ENCODE measurements at regions not wholly inside any gene's neighbourhood (a gene's known extent, or its start where the extent isn't known, plus 50 kb on each side); places are given as distances from the start of the nearest gene placed in this dataset.

DNA sequence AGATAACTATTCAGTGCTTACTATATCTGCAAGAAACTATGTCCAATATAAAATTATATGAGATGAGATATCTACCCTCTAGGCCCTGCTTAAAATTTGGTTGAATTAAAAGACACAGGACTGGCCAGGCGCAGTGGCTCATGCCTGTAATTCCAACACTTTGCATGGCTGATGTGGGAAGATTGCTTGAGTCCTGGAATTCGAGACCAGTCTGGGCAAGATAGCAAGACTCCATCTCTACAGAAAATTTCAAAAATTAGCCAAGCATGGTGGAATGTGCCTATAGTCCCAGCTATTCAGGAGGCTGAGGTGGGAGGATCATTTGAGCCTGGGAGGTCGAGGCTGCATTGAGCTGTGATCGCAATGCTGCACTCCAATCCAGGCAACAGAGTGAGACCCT is 303.7 kb upstream of the UBE2E2 start:
- Histone ChIP-seq H3K4me1 (ENCODE audit: control insufficient read depth in 1 of 2, insufficient read depth in 2 of 2, low read length in 2 of 2) (no peaks in the 10 kb centered on the region), H3K27ac (ENCODE audit: low read depth, low read length) (no peak overlapping the region), H3K36me3 (ENCODE audit: control insufficient read depth in 1 of 2, insufficient read depth in 2 of 2, low read length in 2 of 2) (no peaks in the 10 kb centered on the region), H3K9ac (ENCODE audit: low read depth in 1 of 2, low read length in 2 of 2) (no peak overlapping the region), H3K27me3 (ENCODE audit: control insufficient read depth in 1 of 2, insufficient read depth in 2 of 2, low read length in 2 of 2) (no peaks in the 10 kb centered on the region), H3K9me3 (ENCODE audit: control insufficient read depth in 1 of 2, low read length in 2 of 2) (no peaks in the 10 kb centered on the region), H3K4me3 (ENCODE audit: low read depth in 1 of 2, low read length in 2 of 2) (no peak overlapping the region)

- no peaks in the 10 kb centered on the region for H3K4me1 ChIP-seq (ENCODE audit: control insufficient read depth in 1 of 2, insufficient read depth in 2 of 2, low read length in 2 of 2)
- H3K36me3 ChIP-seq (ENCODE audit: control insufficient read depth in 1 of 2, insufficient read depth in 2 of 2, low read length in 2 of 2): no peaks in the 10 kb centered on the region
- H3K4me3 ChIP-seq (ENCODE audit: low read depth in 1 of 2, low read length in 2 of 2): no peak overlapping the region
These were observed 302.8 kb upstream of the UBE2E2 start for GRCh38 chr3:22900296-22900695.

DNA sequence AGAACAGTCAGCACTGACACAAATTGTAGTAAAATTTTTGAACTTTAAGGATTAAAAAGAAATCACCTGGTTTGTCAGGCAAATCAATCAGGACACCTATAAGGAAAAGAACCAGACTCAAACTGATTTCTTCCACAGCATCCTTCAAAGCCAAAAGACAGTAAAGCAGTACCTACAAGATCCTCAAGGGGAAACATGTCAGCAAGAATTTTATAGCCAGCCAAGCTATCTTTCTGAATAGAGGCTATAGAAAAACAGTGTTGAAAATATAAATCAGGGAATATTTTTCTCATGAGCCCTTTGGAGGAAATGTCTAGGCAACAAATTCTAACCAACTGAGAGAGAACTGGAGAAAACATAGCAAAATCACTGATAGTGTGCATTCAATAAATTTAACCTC is 301.4 kb upstream of the UBE2E2 start:
- no peaks in the 10 kb centered on the region for H3K36me3 ChIP-seq (ENCODE audit: control insufficient read depth in 1 of 2, insufficient read depth in 2 of 2, low read length in 2 of 2)
- H3K27ac ChIP-seq (ENCODE audit: low read depth, low read length): no peak overlapping the region
- H3K9me3 ChIP-seq (ENCODE audit: control insufficient read depth in 1 of 2, low read length in 2 of 2): no peaks in the 10 kb centered on the region
- no peak overlapping the region for H3K4me3 ChIP-seq (ENCODE audit: low read depth in 1 of 2, low read length in 2 of 2)
- H3K9ac ChIP-seq (ENCODE audit: low read depth in 1 of 2, low read length in 2 of 2): no peak overlapping the region
- no peaks in the 10 kb centered on the region for H3K27me3 ChIP-seq (ENCODE audit: control insufficient read depth in 1 of 2, insufficient read depth in 2 of 2, low read length in 2 of 2)
- H3K4me1 ChIP-seq (ENCODE audit: control insufficient read depth in 1 of 2, insufficient read depth in 2 of 2, low read length in 2 of 2): no peaks in the 10 kb centered on the region

More at GRCh38 chr3:22900296-22900695, 302.8 kb upstream of the UBE2E2 start:
- H3K9ac ChIP-seq (ENCODE audit: low read depth in 1 of 2, low read length in 2 of 2): no peak overlapping the region
- no peak overlapping the region for H3K27ac ChIP-seq (ENCODE audit: low read depth, low read length)
- H3K27me3 ChIP-seq (ENCODE audit: control insufficient read depth in 1 of 2, insufficient read depth in 2 of 2, low read length in 2 of 2): no peaks in the 10 kb centered on the region
- no peaks in the 10 kb centered on the region for H3K9me3 ChIP-seq (ENCODE audit: control insufficient read depth in 1 of 2, low read length in 2 of 2)

DNA sequence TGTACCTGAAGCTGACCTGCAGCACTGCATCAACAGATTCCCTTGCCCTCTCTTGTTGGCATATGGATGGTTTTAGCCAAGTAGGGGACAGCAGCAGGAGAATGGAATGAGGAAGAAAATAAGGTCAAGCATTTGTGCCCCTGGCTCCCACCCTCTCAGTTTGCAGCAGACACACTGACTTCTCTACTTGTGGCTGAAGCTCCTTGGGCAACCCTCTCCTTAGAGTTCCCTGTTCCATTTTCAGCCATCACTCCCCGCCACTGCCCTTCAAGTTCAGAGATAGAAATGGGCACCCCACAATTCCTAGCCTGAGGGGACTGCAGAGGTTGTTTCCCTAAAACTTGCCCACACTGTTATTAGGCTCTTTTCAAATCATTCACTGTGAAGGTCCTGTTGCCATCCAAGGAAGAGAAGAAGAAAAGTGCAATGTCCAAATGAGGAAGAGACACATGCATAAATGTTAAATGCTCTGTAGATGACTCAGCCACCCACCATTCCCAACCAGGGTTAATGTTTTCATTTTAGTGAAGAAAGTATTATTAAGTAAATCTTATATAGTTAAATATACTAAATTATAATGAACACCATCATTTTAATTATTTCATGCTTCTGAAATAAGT is 295.9 kb upstream of the UBE2E2 start:
- H3K4me1 ChIP-seq (ENCODE audit: control insufficient read depth in 1 of 2, insufficient read depth in 2 of 2, low read length in 2 of 2): no peaks in the 10 kb centered on the region
- H3K36me3 ChIP-seq (ENCODE audit: control insufficient read depth in 1 of 2, insufficient read depth in 2 of 2, low read length in 2 of 2): no peaks in the 10 kb centered on the region

DNA sequence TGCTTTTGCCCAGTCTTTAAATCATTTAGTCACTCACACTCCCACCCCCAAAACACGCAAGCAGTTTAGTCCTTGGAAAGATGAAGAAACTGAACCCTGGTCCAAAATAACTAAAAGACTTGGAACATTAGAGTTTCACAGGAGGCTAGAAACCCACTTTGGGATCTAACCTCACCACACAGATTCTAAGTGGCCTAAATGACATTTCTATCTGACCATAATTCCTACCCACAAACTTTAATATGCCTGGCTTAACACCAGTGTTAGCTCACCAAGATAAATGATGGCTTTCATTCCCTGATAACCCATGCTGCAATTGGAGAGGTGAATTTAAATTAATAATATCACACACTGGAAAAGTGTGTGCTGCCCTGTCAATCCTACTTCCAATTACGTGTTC is 295.3 kb upstream of the UBE2E2 start:
- no peaks in the 10 kb centered on the region for H3K4me1 ChIP-seq (ENCODE audit: control insufficient read depth in 1 of 2, insufficient read depth in 2 of 2, low read length in 2 of 2)
- H3K27me3 ChIP-seq (ENCODE audit: control insufficient read depth in 1 of 2, insufficient read depth in 2 of 2, low read length in 2 of 2): no peaks in the 10 kb centered on the region
- H3K36me3 ChIP-seq (ENCODE audit: control insufficient read depth in 1 of 2, insufficient read depth in 2 of 2, low read length in 2 of 2): no peaks in the 10 kb centered on the region
- H3K9ac ChIP-seq (ENCODE audit: low read depth in 1 of 2, low read length in 2 of 2): no peak overlapping the region
- H3K27ac ChIP-seq (ENCODE audit: low read depth, low read length): no peak overlapping the region
- no peaks in the 10 kb centered on the region for H3K9me3 ChIP-seq (ENCODE audit: control insufficient read depth in 1 of 2, low read length in 2 of 2)
- no peak overlapping the region for H3K4me3 ChIP-seq (ENCODE audit: low read depth in 1 of 2, low read length in 2 of 2)

More for the DNA sequence above, 295.9 kb upstream of the UBE2E2 start:
- Histone ChIP-seq H3K4me3 (ENCODE audit: low read depth in 1 of 2, low read length in 2 of 2) (no peak overlapping the region), H3K27ac (ENCODE audit: low read depth, low read length) (no peak overlapping the region), H3K9me3 (ENCODE audit: control insufficient read depth in 1 of 2, low read length in 2 of 2) (no peaks in the 10 kb centered on the region), H3K9ac (ENCODE audit: low read depth in 1 of 2, low read length in 2 of 2) (no peak overlapping the region), H3K27me3 (ENCODE audit: control insufficient read depth in 1 of 2, insufficient read depth in 2 of 2, low read length in 2 of 2) (no peaks in the 10 kb centered on the region)

DNA sequence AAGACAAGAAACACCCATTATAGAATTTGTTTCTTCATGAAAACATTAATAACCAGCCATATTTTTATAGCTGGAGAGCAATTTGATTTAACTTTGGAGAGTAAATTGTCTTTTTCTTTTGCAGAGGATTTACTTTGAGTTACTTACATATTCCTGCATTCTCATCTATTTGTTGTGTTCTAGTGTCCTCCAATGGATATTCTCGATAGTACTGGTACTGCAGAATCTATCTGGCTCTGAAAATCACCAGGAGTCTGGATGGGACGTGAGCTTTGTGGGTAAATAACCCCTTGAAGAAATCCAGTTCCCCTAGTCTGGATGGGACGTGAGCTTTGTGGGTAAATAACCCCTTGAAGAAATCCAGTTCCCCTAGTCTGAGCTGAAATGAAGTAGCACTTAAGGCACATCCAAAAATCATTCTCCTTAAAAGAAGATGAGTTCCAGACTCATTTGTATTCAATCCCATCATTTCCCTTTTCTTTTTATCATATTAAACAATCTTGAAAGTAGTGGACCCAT is 294.1 kb upstream of the UBE2E2 start:
- Histone ChIP-seq H3K4me1 (ENCODE audit: control insufficient read depth in 1 of 2, insufficient read depth in 2 of 2, low read length in 2 of 2) (no peaks in the 10 kb centered on the region), H3K9ac (ENCODE audit: low read depth in 1 of 2, low read length in 2 of 2) (no peak overlapping the region), H3K36me3 (ENCODE audit: control insufficient read depth in 1 of 2, insufficient read depth in 2 of 2, low read length in 2 of 2) (no peaks in the 10 kb centered on the region), H3K9me3 (ENCODE audit: control insufficient read depth in 1 of 2, low read length in 2 of 2) (no peaks in the 10 kb centered on the region), H3K4me3 (ENCODE audit: low read depth in 1 of 2, low read length in 2 of 2) (no peak overlapping the region), H3K27ac (ENCODE audit: low read depth, low read length) (no peak overlapping the region), H3K27me3 (ENCODE audit: control insufficient read depth in 1 of 2, insufficient read depth in 2 of 2, low read length in 2 of 2) (no peaks in the 10 kb centered on the region)

DNA sequence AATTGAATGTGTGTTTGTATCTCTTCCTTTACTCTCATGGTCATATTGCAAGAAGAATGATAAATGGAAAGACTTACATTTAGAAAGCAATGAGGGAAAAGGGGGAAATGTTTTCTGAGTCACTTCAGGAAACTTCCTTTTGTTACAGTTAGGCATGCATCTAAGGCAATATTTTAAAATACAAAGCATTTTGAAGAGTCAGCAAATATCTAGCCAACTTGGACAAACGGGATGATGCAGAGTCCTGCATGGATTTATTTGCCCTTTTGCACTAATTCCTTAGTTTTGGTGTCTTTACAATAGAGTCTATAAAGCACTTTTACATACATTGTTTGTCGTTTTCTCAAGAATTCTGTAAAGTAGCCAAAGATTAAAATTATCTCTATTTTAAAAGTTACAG is 286.2 kb upstream of the UBE2E2 start:
- Histone ChIP-seq H3K27me3 (ENCODE audit: control insufficient read depth in 1 of 2, insufficient read depth in 2 of 2, low read length in 2 of 2) (no peaks in the 10 kb centered on the region), H3K9me3 (ENCODE audit: control insufficient read depth in 1 of 2, low read length in 2 of 2) (no peaks in the 10 kb centered on the region), H3K27ac (ENCODE audit: low read depth, low read length) (no peak overlapping the region), H3K9ac (ENCODE audit: low read depth in 1 of 2, low read length in 2 of 2) (no peak overlapping the region), H3K36me3 (ENCODE audit: control insufficient read depth in 1 of 2, insufficient read depth in 2 of 2, low read length in 2 of 2) (no peaks in the 10 kb centered on the region), H3K4me3 (ENCODE audit: low read depth in 1 of 2, low read length in 2 of 2) (no peak overlapping the region), H3K4me1 (ENCODE audit: control insufficient read depth in 1 of 2, insufficient read depth in 2 of 2, low read length in 2 of 2) (no peaks in the 10 kb centered on the region)

- H3K36me3 ChIP-seq (ENCODE audit: control insufficient read depth in 1 of 2, insufficient read depth in 2 of 2, low read length in 2 of 2): no peaks in the 10 kb centered on the region
These were observed 283.1 kb upstream of the UBE2E2 start for GRCh38 chr3:22920006-22920405.

GRCh38 chr3:22922317-22922716 is 280.8 kb upstream of the UBE2E2 start:
- no peak overlapping the region for H3K27ac ChIP-seq (ENCODE audit: low read depth, low read length)
- no peak overlapping the region for H3K9ac ChIP-seq (ENCODE audit: low read depth in 1 of 2, low read length in 2 of 2)
- H3K4me3 ChIP-seq (ENCODE audit: low read depth in 1 of 2, low read length in 2 of 2): no peak overlapping the region
- no peaks in the 10 kb centered on the region for H3K9me3 ChIP-seq (ENCODE audit: control insufficient read depth in 1 of 2, low read length in 2 of 2)
- no peaks in the 10 kb centered on the region for H3K36me3 ChIP-seq (ENCODE audit: control insufficient read depth in 1 of 2, insufficient read depth in 2 of 2, low read length in 2 of 2)
- no peaks in the 10 kb centered on the region for H3K27me3 ChIP-seq (ENCODE audit: control insufficient read depth in 1 of 2, insufficient read depth in 2 of 2, low read length in 2 of 2)
- H3K4me1 ChIP-seq (ENCODE audit: control insufficient read depth in 1 of 2, insufficient read depth in 2 of 2, low read length in 2 of 2): no peaks in the 10 kb centered on the region

More at GRCh38 chr3:22920006-22920405, 283.1 kb upstream of the UBE2E2 start:
- no peaks in the 10 kb centered on the region for H3K4me1 ChIP-seq (ENCODE audit: control insufficient read depth in 1 of 2, insufficient read depth in 2 of 2, low read length in 2 of 2)
- no peaks in the 10 kb centered on the region for H3K27me3 ChIP-seq (ENCODE audit: control insufficient read depth in 1 of 2, insufficient read depth in 2 of 2, low read length in 2 of 2)
- H3K9me3 ChIP-seq (ENCODE audit: control insufficient read depth in 1 of 2, low read length in 2 of 2): no peaks in the 10 kb centered on the region
- no peak overlapping the region for H3K4me3 ChIP-seq (ENCODE audit: low read depth in 1 of 2, low read length in 2 of 2)
- H3K9ac ChIP-seq (ENCODE audit: low read depth in 1 of 2, low read length in 2 of 2): no peak overlapping the region
- H3K27ac ChIP-seq (ENCODE audit: low read depth, low read length): no peak overlapping the region

DNA sequence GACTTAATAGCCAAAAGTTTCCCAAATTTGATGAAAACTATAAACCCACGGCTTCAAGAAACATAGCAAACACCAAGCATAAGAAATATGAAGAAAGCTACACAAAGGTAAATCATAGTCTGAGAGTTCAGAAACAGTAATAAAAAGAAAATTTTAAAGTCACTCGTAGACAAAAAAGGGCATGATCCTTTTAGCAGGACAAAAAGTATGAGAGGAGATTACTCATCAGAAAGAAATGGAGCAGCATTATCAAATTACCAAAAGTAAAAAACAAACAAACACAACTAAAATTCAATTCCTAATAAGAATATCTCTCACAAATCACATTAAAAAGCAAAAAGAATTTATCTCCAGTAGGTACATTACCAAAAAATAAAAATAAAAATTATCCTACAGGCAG is 279.4 kb upstream of the UBE2E2 start:
- no peaks in the 10 kb centered on the region for H3K27me3 ChIP-seq (ENCODE audit: control insufficient read depth in 1 of 2, insufficient read depth in 2 of 2, low read length in 2 of 2)
- no peaks in the 10 kb centered on the region for H3K4me1 ChIP-seq (ENCODE audit: control insufficient read depth in 1 of 2, insufficient read depth in 2 of 2, low read length in 2 of 2)
- no peak overlapping the region for H3K4me3 ChIP-seq (ENCODE audit: low read depth in 1 of 2, low read length in 2 of 2)
- no peaks in the 10 kb centered on the region for H3K9me3 ChIP-seq (ENCODE audit: control insufficient read depth in 1 of 2, low read length in 2 of 2)
- H3K36me3 ChIP-seq (ENCODE audit: control insufficient read depth in 1 of 2, insufficient read depth in 2 of 2, low read length in 2 of 2): no peaks in the 10 kb centered on the region
- H3K27ac ChIP-seq (ENCODE audit: low read depth, low read length): no peak overlapping the region
- no peak overlapping the region for H3K9ac ChIP-seq (ENCODE audit: low read depth in 1 of 2, low read length in 2 of 2)

Data from duodenal mucosa (tissue), 2 donors.